Right lobe of liver (tissue), 6 donors: ENCODE measurements at regions not wholly inside any gene's neighbourhood (a gene's known extent, or its start where the extent isn't known, plus 50 kb on each side); places are given as distances from the start of the nearest gene placed in this dataset.
A peak's percentile ranks its signal among the peaks of the same experiment; 100 is the strongest.

ENCODE experiments used
- ATAC-seq, 4 donors: fragments of 200-7000 bp; cut with Tn5 transposase; one replicate each; pipeline ENCODE4 v1.9.1; 2020; ENCODE audit warnings: mild to moderate bottlenecking in 4 of 4, moderate library complexity in 4 of 4
- DNase-seq, 3 donors: peaks; one replicate each; pipeline ENCODE4 v3.0.0-alpha.2; 2020
- H3K27ac ChIP-seq, 3 donors: fragments of 200-600 bp; one replicate each; pipeline ENCODE4 v1.8.0; 2022
- H3K27me3 ChIP-seq, 2 donors: fragments of 200-600 bp; one replicate each; pipeline ENCODE4 v1.8.0; 2022
- H3K36me3 ChIP-seq, 4 donors: fragments of 200-600 bp; sonication (generic) in 1 of 4; one replicate each; pipeline versions ENCODE4 v1.5.1 to v1.8.0; 2017 to 2022; ENCODE audit warnings: control low read depth in 1 of 4
- H3K4me1 ChIP-seq, 4 donors: fragments of 200-600 bp; sonication (generic) in 1 of 4; one replicate each; pipeline versions ENCODE4 v1.5.1 to v1.8.0; 2017 to 2022; ENCODE audit warnings: control low read depth in 1 of 4
- H3K4me3 ChIP-seq, 3 donors: fragments of 200-600 bp; one replicate each; pipeline ENCODE4 v1.8.0; 2022
- H3K9me3 ChIP-seq, 4 donors: fragments of 200-600 bp; sonication (generic) in 1 of 4; one replicate each; pipeline versions ENCODE4 v1.5.1 to v1.8.0; 2017 to 2022; ENCODE audit warnings: control low read depth in 1 of 4
- CTCF ChIP-seq, 4 donors: fragments of 200-600 bp in 3 of 4; fragments of 450-650 bp in 1 of 4; IDR thresholded peaks; one replicate each; pipeline versions ENCODE4 v1.5.1 to v1.8.0; 2016 to 2022; ENCODE audit warnings: antibody characterized with exemption in 4 of 4, mild to moderate bottlenecking in 2 of 4
- POLR2A ChIP-seq: fragments of 450-650 bp; IDR thresholded peaks from one replicate; pipeline ENCODE4 v1.6.1; 2017; ENCODE audit warnings: antibody characterized with exemption, mild to moderate bottlenecking
- WGBS: methylation state at CpG from one replicate; pipeline ENCODE4 v1.1.6; 2018; ENCODE audit warnings: low coverage, low lambda C conversion rate; ENCODE audit not compliant: insufficient coverage; ENCODE audit errors: missing lambda C conversion rate; 5-methylcytosine and 5-hydroxymethylcytosine counted together
- intact Hi-C, 2 donors: fragments of 100-400 bp; cut with DNase I; formaldehyde crosslinking; loops; one replicate each; pipeline versions ENCODE4 v1.11.2 to v1.14.1; 2022
- donor health status: DM: no; HTN: yes; CAD: no.
- donor health status: DM: no; HTN: no; CAD: no.
- donor health status: DM: no; HTN: no; CAD: no.
- donor health status: DM: no; HTN: yes; CAD: no.
- donor health status: DM: no; HTN: yes; CAD: no.

GRCh38 chr9:82518868-82519267 is 530.3 kb downstream of the SPATA31D1 start:
- no peak overlapping the region for H3K27ac ChIP-seq
- intact Hi-C loops: no loop called here
- ATAC-seq: no peak
- no peaks in the 10 kb centered on the region for H3K4me1 ChIP-seq
- DNase-seq: no peak
- H3K36me3 ChIP-seq: no peaks in the 10 kb centered on the region
- no peaks in the 10 kb centered on the region for H3K9me3 ChIP-seq
- TF ChIP-seq CTCF (IDR thresholded peaks at IDR 0.05) (no peak), POLR2A (no peak)
- no peak overlapping the region for H3K4me3 ChIP-seq
- H3K27me3 ChIP-seq: no peaks in the 10 kb centered on the region

- intact Hi-C loops: no loop called here
- 54% methylated on average over 1 of the region's 1 CpG for WGBS
- Histone ChIP-seq H3K27me3 (no peaks in the 10 kb centered on the region), H3K4me3 (no peak overlapping the region), H3K9me3 (no peaks in the 10 kb centered on the region), H3K4me1 (no peaks in the 10 kb centered on the region), H3K27ac (no peak overlapping the region), H3K36me3 (no peaks in the 10 kb centered on the region)
- DNase-seq (no peak), ATAC-seq (no peak)
- TF ChIP-seq CTCF (IDR thresholded peaks at IDR 0.05): no peak
- TF ChIP-seq POLR2A: no peak
Measured at GRCh38 chr9:82519332-82519731, 530.8 kb downstream of the SPATA31D1 start.

GRCh38 chr9:82524407-82524806 is 535.8 kb downstream of the SPATA31D1 start:
- no peak overlapping the region for H3K27ac ChIP-seq
- 100% methylated on average over 1 of the region's 1 CpG for WGBS
- no peaks in the 10 kb centered on the region for H3K27me3 ChIP-seq
- intact Hi-C loops: no loop called here
- TF ChIP-seq POLR2A (no peak), CTCF (IDR thresholded peaks at IDR 0.05) (no peak)
- H3K4me1 ChIP-seq: no peaks in the 10 kb centered on the region
- H3K9me3 ChIP-seq: peaks cover 0 to 8% (median 0%) of the 10 kb centered on the region in 4 donors
- H3K4me3 ChIP-seq: no peak overlapping the region
- no peak for ATAC-seq
- no peaks in the 10 kb centered on the region for H3K36me3 ChIP-seq
- no peak for DNase-seq

GRCh38 chr9:82526577-82526976 is 536.4 kb downstream of the RASEF start:
- peaks cover 0 to 8% (median 0%) of the 10 kb centered on the region in 4 donors for H3K9me3 ChIP-seq
- no peaks in the 10 kb centered on the region for H3K36me3 ChIP-seq
- WGBS: 60% methylated on average over 1 of the region's 1 CpG
- intact Hi-C loops: no loop called here
- ATAC-seq (no peak), DNase-seq (no peak)
- no peak overlapping the region for H3K27ac ChIP-seq
- H3K4me1 ChIP-seq: peaks cover 0 to 2% (median 0%) of the 10 kb centered on the region in 4 donors
- no peak overlapping the region for H3K4me3 ChIP-seq
- H3K27me3 ChIP-seq: no peaks in the 10 kb centered on the region
- no peak for TF ChIP-seq CTCF (IDR thresholded peaks at IDR 0.05)
- TF ChIP-seq POLR2A: no peak

- Histone ChIP-seq H3K27ac (no peak overlapping the region), H3K27me3 (no peaks in the 10 kb centered on the region), H3K4me3 (no peak overlapping the region), H3K9me3 (peaks cover 0 to 8% (median 0%) of the 10 kb centered on the region in 4 donors), H3K4me1 (peaks cover 0 to 9% (median 1%) of the 10 kb centered on the region in 4 donors), H3K36me3 (no peaks in the 10 kb centered on the region)
- DNase-seq (no peak), ATAC-seq (peak in 1 of 4 donors; percentile 54)
- TF ChIP-seq POLR2A (no peak), CTCF (IDR thresholded peaks at IDR 0.05) (no peak)
- intact Hi-C loops: loop anchor here in 1 of 2 donors (10.0 kb wide), 1 partner anchor 73 kb away; no protein-coding TSS in a partner anchor
Measured at GRCh38 chr9:82531795-82532194, 531.1 kb downstream of the RASEF start.
